ENCODE measurements at regions not wholly inside any gene's neighbourhood (a gene's known extent, or its start where the extent isn't known, plus 50 kb on each side); places are given as distances from the start of the nearest gene placed in this dataset.
A peak's percentile ranks its signal among the peaks of the same experiment; 100 is the strongest.

- no peak for DNase-seq
- Histone ChIP-seq H3K27me3 (ENCODE audit: control insufficient read depth, insufficient read depth, low read length) (no peaks in the 10 kb centered on the region), H3K27ac (ENCODE audit: low read length) (no peak overlapping the region), H3K9me3 (replicated peaks; ENCODE audit: control insufficient read depth, low read depth, low read length) (no peaks in the 10 kb centered on the region), H3K36me3 (ENCODE audit: control insufficient read depth, insufficient read depth, low read length) (no peaks in the 10 kb centered on the region), H3K4me1 (ENCODE audit: control insufficient read depth, insufficient read depth, low read length) (peaks cover 6% of the 10 kb centered on the region), H3K4me3 (ENCODE audit: low read length) (no peak overlapping the region)
- 90% methylated on average over 4 of the region's 5 CpGs for WGBS (ENCODE audit: insufficient coverage)
Observed at GRCh38 chr6:151671195-151671594, 136.3 kb upstream of the ESR1 start.

- Histone ChIP-seq H3K36me3 (ENCODE audit: control insufficient read depth, insufficient read depth, low read length) (no peaks in the 10 kb centered on the region), H3K4me3 (ENCODE audit: low read length) (no peak overlapping the region), H3K27ac (ENCODE audit: low read length) (no peak overlapping the region), H3K27me3 (ENCODE audit: control insufficient read depth, insufficient read depth, low read length) (no peaks in the 10 kb centered on the region), H3K4me1 (ENCODE audit: control insufficient read depth, insufficient read depth, low read length) (no peaks in the 10 kb centered on the region), H3K9me3 (replicated peaks; ENCODE audit: control insufficient read depth, low read depth, low read length) (no peaks in the 10 kb centered on the region)
- DNase-seq = no peak
- WGBS (ENCODE audit: insufficient coverage) = no CpG with 5 or more reads among the region's 3 CpGs
Observed at GRCh38 chr6:151674578-151674977, 132.9 kb upstream of the ESR1 start.

GRCh38 chr6:151675746-151676459 lies 131.6 kb upstream of the ESR1 start:
- Histone ChIP-seq H3K4me3 (ENCODE audit: low read length) (no peak overlapping the region), H3K36me3 (ENCODE audit: control insufficient read depth, insufficient read depth, low read length) (no peaks in the 10 kb centered on the region), H3K9me3 (replicated peaks; ENCODE audit: control insufficient read depth, low read depth, low read length) (no peaks in the 10 kb centered on the region), H3K4me1 (ENCODE audit: control insufficient read depth, insufficient read depth, low read length) (no peaks in the 10 kb centered on the region), H3K27me3 (ENCODE audit: control insufficient read depth, insufficient read depth, low read length) (no peaks in the 10 kb centered on the region), H3K27ac (ENCODE audit: low read length) (no peak overlapping the region)
- DNase-seq = peak; percentile 17
- 21% methylated on average over 6 of the region's 8 CpGs for WGBS (ENCODE audit: insufficient coverage)

GRCh38 chr6:151676460-151676945 lies 131.0 kb upstream of the ESR1 start:
- peaks cover 3% of the 10 kb centered on the region for H3K4me1 ChIP-seq (ENCODE audit: control insufficient read depth, insufficient read depth, low read length)
- H3K27me3 ChIP-seq (ENCODE audit: control insufficient read depth, insufficient read depth, low read length) = no peaks in the 10 kb centered on the region
- H3K9me3 ChIP-seq (replicated peaks; ENCODE audit: control insufficient read depth, low read depth, low read length) = no peaks in the 10 kb centered on the region
- H3K27ac ChIP-seq (ENCODE audit: low read length) = no peak overlapping the region
- H3K4me3 ChIP-seq (ENCODE audit: low read length) = no peak overlapping the region
- no peaks in the 10 kb centered on the region for H3K36me3 ChIP-seq (ENCODE audit: control insufficient read depth, insufficient read depth, low read length)
- WGBS (ENCODE audit: insufficient coverage) = 69% methylated on average over 3 of the region's 7 CpGs
- DNase-seq = no peak

- Histone ChIP-seq H3K36me3 (ENCODE audit: control insufficient read depth, insufficient read depth, low read length) (no peaks in the 10 kb centered on the region), H3K4me1 (ENCODE audit: control insufficient read depth, insufficient read depth, low read length) (peaks cover 7% of the 10 kb centered on the region), H3K9me3 (replicated peaks; ENCODE audit: control insufficient read depth, low read depth, low read length) (no peaks in the 10 kb centered on the region), H3K27ac (ENCODE audit: low read length) (no peak overlapping the region), H3K27me3 (ENCODE audit: control insufficient read depth, insufficient read depth, low read length) (no peaks in the 10 kb centered on the region), H3K4me3 (ENCODE audit: low read length) (no peak overlapping the region)
- DNase-seq = no peak
- WGBS (ENCODE audit: insufficient coverage) = 67% methylated on average over 1 of the region's 6 CpGs
Observed at GRCh38 chr6:151677404-151677803, 130.1 kb upstream of the ESR1 start.

GRCh38 chr6:151679081-151679480 lies 128.4 kb upstream of the ESR1 start:
- DNase-seq = no peak
- Histone ChIP-seq H3K4me3 (ENCODE audit: low read length) (no peak overlapping the region), H3K4me1 (ENCODE audit: control insufficient read depth, insufficient read depth, low read length) (peaks cover 7% of the 10 kb centered on the region), H3K36me3 (ENCODE audit: control insufficient read depth, insufficient read depth, low read length) (no peaks in the 10 kb centered on the region), H3K9me3 (replicated peaks; ENCODE audit: control insufficient read depth, low read depth, low read length) (no peaks in the 10 kb centered on the region), H3K27me3 (ENCODE audit: control insufficient read depth, insufficient read depth, low read length) (no peaks in the 10 kb centered on the region), H3K27ac (ENCODE audit: low read length) (no peak overlapping the region)
- 90% methylated on average over 4 of the region's 9 CpGs for WGBS (ENCODE audit: insufficient coverage)

GRCh38 chr6:151679941-151680340 lies 127.5 kb upstream of the ESR1 start:
- Histone ChIP-seq H3K36me3 (ENCODE audit: control insufficient read depth, insufficient read depth, low read length) (no peaks in the 10 kb centered on the region), H3K9me3 (replicated peaks; ENCODE audit: control insufficient read depth, low read depth, low read length) (no peaks in the 10 kb centered on the region), H3K27ac (ENCODE audit: low read length) (no peak overlapping the region), H3K4me3 (ENCODE audit: low read length) (no peak overlapping the region), H3K4me1 (ENCODE audit: control insufficient read depth, insufficient read depth, low read length) (peaks cover 7% of the 10 kb centered on the region), H3K27me3 (ENCODE audit: control insufficient read depth, insufficient read depth, low read length) (no peaks in the 10 kb centered on the region)
- 83% methylated on average over 1 of the region's 5 CpGs for WGBS (ENCODE audit: insufficient coverage)
- DNase-seq = no peak

GRCh38 chr6:151680846-151681432 lies 126.5 kb upstream of the ESR1 start:
- 63% methylated on average over 15 of the region's 16 CpGs for WGBS (ENCODE audit: insufficient coverage)
- H3K4me1 ChIP-seq (ENCODE audit: control insufficient read depth, insufficient read depth, low read length) = peaks cover 7% of the 10 kb centered on the region
- DNase-seq = no peak
- no peaks in the 10 kb centered on the region for H3K36me3 ChIP-seq (ENCODE audit: control insufficient read depth, insufficient read depth, low read length)
- H3K27ac ChIP-seq (ENCODE audit: low read length) = no peak overlapping the region
- no peak overlapping the region for H3K4me3 ChIP-seq (ENCODE audit: low read length)
- no peaks in the 10 kb centered on the region for H3K9me3 ChIP-seq (replicated peaks; ENCODE audit: control insufficient read depth, low read depth, low read length)
- no peaks in the 10 kb centered on the region for H3K27me3 ChIP-seq (ENCODE audit: control insufficient read depth, insufficient read depth, low read length)

GRCh38 chr6:151681433-151682059 lies 125.9 kb upstream of the ESR1 start:
- Histone ChIP-seq H3K9me3 (replicated peaks; ENCODE audit: control insufficient read depth, low read depth, low read length) (no peaks in the 10 kb centered on the region), H3K4me1 (ENCODE audit: control insufficient read depth, insufficient read depth, low read length) (peaks cover 7% of the 10 kb centered on the region), H3K36me3 (ENCODE audit: control insufficient read depth, insufficient read depth, low read length) (no peaks in the 10 kb centered on the region), H3K27ac (ENCODE audit: low read length) (no peak overlapping the region), H3K27me3 (ENCODE audit: control insufficient read depth, insufficient read depth, low read length) (no peaks in the 10 kb centered on the region), H3K4me3 (ENCODE audit: low read length) (peak overlapping the region; percentile 21)
- 8% methylated on average over 13 of the region's 23 CpGs for WGBS (ENCODE audit: insufficient coverage)
- peak; percentile 68 for DNase-seq

GRCh38 chr6:151682251-151682650 lies 125.2 kb upstream of the ESR1 start:
- H3K9me3 ChIP-seq (replicated peaks; ENCODE audit: control insufficient read depth, low read depth, low read length) = no peaks in the 10 kb centered on the region
- 19% methylated on average over 3 of the region's 3 CpGs for WGBS (ENCODE audit: insufficient coverage)
- H3K27ac ChIP-seq (ENCODE audit: low read length) = no peak overlapping the region
- H3K27me3 ChIP-seq (ENCODE audit: control insufficient read depth, insufficient read depth, low read length) = no peaks in the 10 kb centered on the region
- DNase-seq = no peak
- H3K4me3 ChIP-seq (ENCODE audit: low read length) = no peak overlapping the region
- no peaks in the 10 kb centered on the region for H3K36me3 ChIP-seq (ENCODE audit: control insufficient read depth, insufficient read depth, low read length)
- peaks cover 7% of the 10 kb centered on the region for H3K4me1 ChIP-seq (ENCODE audit: control insufficient read depth, insufficient read depth, low read length)
